GM23338 (cell line): ENCODE measurements at regions not wholly inside any gene's neighbourhood (a gene's known extent, or its start where the extent isn't known, plus 50 kb on each side); places are given as distances from the start of the nearest gene placed in this dataset.

ENCODE experiments used
- CREB1 ChIP-seq: fragments of 250-450 bp; sonication (Bioruptor Pico); IDR thresholded peaks from 2 replicates; pipeline ENCODE4 v1.5.0; 2020; ENCODE audit warnings: low read depth, mild to moderate bottlenecking, moderate library complexity
- EZH2 ChIP-seq: fragments of 200-600 bp; sonication (generic); IDR thresholded peaks from one replicate; pipeline ENCODE4 v1.8.0; 2017; ENCODE audit warnings: antibody characterized with exemption, mild to moderate bottlenecking, low read depth; ENCODE audit not compliant: unreplicated experiment
- EZH2phosphoT487 ChIP-seq: fragments of 200-600 bp; sonication (generic); IDR thresholded peaks from one replicate; pipeline ENCODE4 v1.8.1; 2018; ENCODE audit warnings: antibody characterized with exemption; ENCODE audit not compliant: unreplicated experiment
- JUNB ChIP-seq: IDR thresholded peaks from one replicate; pipeline ENCODE4 v1.6.1; 2016; ENCODE audit warnings: antibody characterized with exemption; ENCODE audit not compliant: unreplicated experiment
- POLR2AphosphoS5 ChIP-seq: IDR thresholded peaks from 2 replicates; pipeline ENCODE4 v1.6.1; 2016; ENCODE audit warnings: antibody characterized with exemption, low read depth
- ZNF331 ChIP-seq: fragments of 250-450 bp; sonication (Bioruptor Pico); IDR thresholded peaks from 2 replicates; pipeline ENCODE4 v1.5.0; 2020; ENCODE audit warnings: low read depth, mild to moderate bottlenecking, moderate library complexity
- TF ChIP-seq, protein P1 (sequence below), 2 experiments: fragments of 200-600 bp in 1 of 2; sonication (generic) in 1 of 2; conservative IDR thresholded peaks; 2 replicates each; pipeline versions ENCODE4 v1.5.1 to v1.6.1; 2016 to 2017; ENCODE audit warnings: antibody characterized with exemption in 2 of 2, low read depth in 2 of 2, mild to moderate bottlenecking in 2 of 2, moderate library complexity in 1 of 2
- TF ChIP-seq, protein P2 (sequence below): IDR thresholded peaks from one replicate; pipeline ENCODE4 v1.6.1; 2018; ENCODE audit warnings: antibody characterized with exemption; ENCODE audit not compliant: unreplicated experiment

DNA sequence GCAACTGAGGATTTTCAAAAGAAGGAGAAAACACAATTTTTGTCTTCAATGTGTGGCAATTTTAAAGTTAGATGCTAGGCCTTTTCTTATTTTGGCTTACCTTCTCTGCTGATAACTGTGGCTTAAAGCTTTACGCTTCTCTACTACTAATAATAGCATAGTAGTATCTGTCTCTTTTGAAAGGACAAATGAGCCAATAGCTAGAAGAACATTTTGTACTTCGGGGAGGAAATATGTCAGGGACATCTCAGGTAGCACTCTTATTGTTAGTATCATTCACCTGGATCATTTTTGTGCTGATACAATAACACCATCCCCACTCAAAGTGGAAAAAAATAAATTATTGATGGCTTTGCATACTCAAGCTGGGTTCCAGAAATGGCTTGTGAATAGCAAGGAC lies 586.1 kb upstream of the TBL1XR1 start:
- TF ChIP-seq EZH2: no peak
- TF ChIP-seq ZNF331 (CRISPR knock-in tag): no peak
- TF ChIP-seq, protein P1, sequence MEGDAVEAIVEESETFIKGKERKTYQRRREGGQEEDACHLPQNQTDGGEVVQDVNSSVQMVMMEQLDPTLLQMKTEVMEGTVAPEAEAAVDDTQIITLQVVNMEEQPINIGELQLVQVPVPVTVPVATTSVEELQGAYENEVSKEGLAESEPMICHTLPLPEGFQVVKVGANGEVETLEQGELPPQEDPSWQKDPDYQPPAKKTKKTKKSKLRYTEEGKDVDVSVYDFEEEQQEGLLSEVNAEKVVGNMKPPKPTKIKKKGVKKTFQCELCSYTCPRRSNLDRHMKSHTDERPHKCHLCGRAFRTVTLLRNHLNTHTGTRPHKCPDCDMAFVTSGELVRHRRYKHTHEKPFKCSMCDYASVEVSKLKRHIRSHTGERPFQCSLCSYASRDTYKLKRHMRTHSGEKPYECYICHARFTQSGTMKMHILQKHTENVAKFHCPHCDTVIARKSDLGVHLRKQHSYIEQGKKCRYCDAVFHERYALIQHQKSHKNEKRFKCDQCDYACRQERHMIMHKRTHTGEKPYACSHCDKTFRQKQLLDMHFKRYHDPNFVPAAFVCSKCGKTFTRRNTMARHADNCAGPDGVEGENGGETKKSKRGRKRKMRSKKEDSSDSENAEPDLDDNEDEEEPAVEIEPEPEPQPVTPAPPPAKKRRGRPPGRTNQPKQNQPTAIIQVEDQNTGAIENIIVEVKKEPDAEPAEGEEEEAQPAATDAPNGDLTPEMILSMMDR (conservative IDR thresholded peaks at IDR 0.05; ENCODE audit: low read depth in 2 of 2): no peak
- TF ChIP-seq, protein P2, sequence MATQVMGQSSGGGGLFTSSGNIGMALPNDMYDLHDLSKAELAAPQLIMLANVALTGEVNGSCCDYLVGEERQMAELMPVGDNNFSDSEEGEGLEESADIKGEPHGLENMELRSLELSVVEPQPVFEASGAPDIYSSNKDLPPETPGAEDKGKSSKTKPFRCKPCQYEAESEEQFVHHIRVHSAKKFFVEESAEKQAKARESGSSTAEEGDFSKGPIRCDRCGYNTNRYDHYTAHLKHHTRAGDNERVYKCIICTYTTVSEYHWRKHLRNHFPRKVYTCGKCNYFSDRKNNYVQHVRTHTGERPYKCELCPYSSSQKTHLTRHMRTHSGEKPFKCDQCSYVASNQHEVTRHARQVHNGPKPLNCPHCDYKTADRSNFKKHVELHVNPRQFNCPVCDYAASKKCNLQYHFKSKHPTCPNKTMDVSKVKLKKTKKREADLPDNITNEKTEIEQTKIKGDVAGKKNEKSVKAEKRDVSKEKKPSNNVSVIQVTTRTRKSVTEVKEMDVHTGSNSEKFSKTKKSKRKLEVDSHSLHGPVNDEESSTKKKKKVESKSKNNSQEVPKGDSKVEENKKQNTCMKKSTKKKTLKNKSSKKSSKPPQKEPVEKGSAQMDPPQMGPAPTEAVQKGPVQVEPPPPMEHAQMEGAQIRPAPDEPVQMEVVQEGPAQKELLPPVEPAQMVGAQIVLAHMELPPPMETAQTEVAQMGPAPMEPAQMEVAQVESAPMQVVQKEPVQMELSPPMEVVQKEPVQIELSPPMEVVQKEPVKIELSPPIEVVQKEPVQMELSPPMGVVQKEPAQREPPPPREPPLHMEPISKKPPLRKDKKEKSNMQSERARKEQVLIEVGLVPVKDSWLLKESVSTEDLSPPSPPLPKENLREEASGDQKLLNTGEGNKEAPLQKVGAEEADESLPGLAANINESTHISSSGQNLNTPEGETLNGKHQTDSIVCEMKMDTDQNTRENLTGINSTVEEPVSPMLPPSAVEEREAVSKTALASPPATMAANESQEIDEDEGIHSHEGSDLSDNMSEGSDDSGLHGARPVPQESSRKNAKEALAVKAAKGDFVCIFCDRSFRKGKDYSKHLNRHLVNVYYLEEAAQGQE: no peak
- no peak for TF ChIP-seq EZH2phosphoT487
- no peak for TF ChIP-seq JUNB
- TF ChIP-seq POLR2AphosphoS5: no peak
- no peak for TF ChIP-seq CREB1 (CRISPR knock-in tag)
